GM12878 (cell line): ENCODE measurements at regions not wholly inside any gene's neighbourhood (a gene's known extent, or its start where the extent isn't known, plus 50 kb on each side); places are given as distances from the start of the nearest gene placed in this dataset.

Source experiments
- TF ChIP-seq, protein P1 (sequence below): fragments of 450-650 bp; IDR thresholded peaks from 2 replicates; pipeline ENCODE4 v1.6.1; 2016; ENCODE audit warnings: mild to moderate bottlenecking, moderate library complexity, borderline replicate concordance
- TF ChIP-seq, protein P2 (sequence below), 3 experiments: IDR thresholded peaks in 2 of 3; conservative IDR thresholded peaks in 1 of 3; 2 replicates each; pipeline ENCODE4 v1.5.1; 2011; ENCODE audit warnings: low read depth in 3 of 3, low read length in 3 of 3, mild to moderate bottlenecking in 3 of 3, control low read depth in 2 of 3, moderate library complexity in 2 of 3, inconsistent platforms in 1 of 3, mixed read lengths in 1 of 3; ENCODE audit not compliant: control insufficient read depth in 2 of 3, insufficient read depth in 1 of 3; ENCODE audit errors: extremely low read depth in 1 of 3

- TF ChIP-seq, protein P1, sequence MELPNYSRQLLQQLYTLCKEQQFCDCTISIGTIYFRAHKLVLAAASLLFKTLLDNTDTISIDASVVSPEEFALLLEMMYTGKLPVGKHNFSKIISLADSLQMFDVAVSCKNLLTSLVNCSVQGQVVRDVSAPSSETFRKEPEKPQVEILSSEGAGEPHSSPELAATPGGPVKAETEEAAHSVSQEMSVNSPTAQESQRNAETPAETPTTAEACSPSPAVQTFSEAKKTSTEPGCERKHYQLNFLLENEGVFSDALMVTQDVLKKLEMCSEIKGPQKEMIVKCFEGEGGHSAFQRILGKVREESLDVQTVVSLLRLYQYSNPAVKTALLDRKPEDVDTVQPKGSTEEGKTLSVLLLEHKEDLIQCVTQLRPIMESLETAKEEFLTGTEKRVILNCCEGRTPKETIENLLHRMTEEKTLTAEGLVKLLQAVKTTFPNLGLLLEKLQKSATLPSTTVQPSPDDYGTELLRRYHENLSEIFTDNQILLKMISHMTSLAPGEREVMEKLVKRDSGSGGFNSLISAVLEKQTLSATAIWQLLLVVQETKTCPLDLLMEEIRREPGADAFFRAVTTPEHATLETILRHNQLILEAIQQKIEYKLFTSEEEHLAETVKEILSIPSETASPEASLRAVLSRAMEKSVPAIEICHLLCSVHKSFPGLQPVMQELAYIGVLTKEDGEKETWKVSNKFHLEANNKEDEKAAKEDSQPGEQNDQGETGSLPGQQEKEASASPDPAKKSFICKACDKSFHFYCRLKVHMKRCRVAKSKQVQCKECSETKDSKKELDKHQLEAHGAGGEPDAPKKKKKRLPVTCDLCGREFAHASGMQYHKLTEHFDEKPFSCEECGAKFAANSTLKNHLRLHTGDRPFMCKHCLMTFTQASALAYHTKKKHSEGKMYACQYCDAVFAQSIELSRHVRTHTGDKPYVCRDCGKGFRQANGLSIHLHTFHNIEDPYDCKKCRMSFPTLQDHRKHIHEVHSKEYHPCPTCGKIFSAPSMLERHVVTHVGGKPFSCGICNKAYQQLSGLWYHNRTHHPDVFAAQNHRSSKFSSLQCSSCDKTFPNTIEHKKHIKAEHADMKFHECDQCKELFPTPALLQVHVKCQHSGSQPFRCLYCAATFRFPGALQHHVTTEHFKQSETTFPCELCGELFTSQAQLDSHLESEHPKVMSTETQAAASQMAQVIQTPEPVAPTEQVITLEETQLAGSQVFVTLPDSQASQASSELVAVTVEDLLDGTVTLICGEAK: no peak
- TF ChIP-seq, protein P2, sequence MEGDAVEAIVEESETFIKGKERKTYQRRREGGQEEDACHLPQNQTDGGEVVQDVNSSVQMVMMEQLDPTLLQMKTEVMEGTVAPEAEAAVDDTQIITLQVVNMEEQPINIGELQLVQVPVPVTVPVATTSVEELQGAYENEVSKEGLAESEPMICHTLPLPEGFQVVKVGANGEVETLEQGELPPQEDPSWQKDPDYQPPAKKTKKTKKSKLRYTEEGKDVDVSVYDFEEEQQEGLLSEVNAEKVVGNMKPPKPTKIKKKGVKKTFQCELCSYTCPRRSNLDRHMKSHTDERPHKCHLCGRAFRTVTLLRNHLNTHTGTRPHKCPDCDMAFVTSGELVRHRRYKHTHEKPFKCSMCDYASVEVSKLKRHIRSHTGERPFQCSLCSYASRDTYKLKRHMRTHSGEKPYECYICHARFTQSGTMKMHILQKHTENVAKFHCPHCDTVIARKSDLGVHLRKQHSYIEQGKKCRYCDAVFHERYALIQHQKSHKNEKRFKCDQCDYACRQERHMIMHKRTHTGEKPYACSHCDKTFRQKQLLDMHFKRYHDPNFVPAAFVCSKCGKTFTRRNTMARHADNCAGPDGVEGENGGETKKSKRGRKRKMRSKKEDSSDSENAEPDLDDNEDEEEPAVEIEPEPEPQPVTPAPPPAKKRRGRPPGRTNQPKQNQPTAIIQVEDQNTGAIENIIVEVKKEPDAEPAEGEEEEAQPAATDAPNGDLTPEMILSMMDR (IDR thresholded peaks at IDR 0.05 in 2 of 3, conservative IDR thresholded peaks at IDR 0.05 in 1 of 3; ENCODE audit: control insufficient read depth in 2 of 3, extremely low read depth in 1 of 3, insufficient read depth in 1 of 3, low read depth in 3 of 3, low read length in 3 of 3): no peak
Measured at GRCh38 chr3:117875887-117876286, 1158.8 kb downstream of the IGSF11 start.
